HG03575 (cell line): ENCODE measurements at regions not wholly inside any gene's neighbourhood (a gene's known extent, or its start where the extent isn't known, plus 50 kb on each side); places are given as distances from the start of the nearest gene placed in this dataset.

ENCODE experiments used
- ATAC-seq: cut with Tn5 transposase; IDR thresholded peaks from one replicate; pipeline ENCODE4 v1.9.1; 2021; ENCODE audit not compliant: unreplicated experiment, insufficient number of reproducible peaks, low FRiP score; ENCODE audit errors: extremely low read depth

DNA sequence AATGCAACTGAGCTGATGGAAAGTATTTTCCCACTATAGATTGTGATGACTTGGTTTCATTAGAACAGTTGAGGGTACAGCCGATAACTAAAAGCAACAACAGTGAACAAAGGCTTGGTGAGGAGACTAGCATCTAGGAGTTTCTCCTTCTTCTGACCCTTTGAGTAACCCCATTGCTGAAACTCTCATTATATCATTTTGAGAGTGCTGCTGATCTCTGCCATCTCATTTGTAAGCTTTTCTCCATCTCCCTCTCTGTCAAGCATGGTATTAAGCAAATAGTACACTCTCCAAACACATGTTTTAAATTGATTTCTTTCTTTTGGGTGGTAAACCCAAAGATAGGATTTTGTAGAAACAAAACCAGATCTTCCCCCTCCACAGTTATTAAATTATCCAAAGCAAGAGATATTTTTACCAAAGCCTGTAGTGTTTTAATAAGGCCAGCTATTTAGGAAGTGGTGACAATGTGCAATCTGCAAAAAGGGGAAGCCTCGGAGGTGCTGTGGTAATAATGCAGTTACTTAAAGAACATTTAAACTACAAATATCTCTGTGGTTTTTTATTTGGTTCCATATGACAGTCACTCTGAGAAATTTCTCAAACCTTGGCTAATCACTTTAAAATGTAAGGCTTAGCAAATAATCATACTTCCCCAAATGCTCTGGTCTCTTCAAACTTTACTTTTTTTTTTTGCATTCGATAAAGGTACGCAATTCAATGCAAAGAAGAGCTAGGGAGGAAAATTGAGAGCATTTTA, 287.5 kb downstream of the HLX start:
- peak; percentile 92 for ATAC-seq

GRCh38 chr1:221169447-221169889, 290.2 kb downstream of the HLX start:
- no peak for ATAC-seq

DNA sequence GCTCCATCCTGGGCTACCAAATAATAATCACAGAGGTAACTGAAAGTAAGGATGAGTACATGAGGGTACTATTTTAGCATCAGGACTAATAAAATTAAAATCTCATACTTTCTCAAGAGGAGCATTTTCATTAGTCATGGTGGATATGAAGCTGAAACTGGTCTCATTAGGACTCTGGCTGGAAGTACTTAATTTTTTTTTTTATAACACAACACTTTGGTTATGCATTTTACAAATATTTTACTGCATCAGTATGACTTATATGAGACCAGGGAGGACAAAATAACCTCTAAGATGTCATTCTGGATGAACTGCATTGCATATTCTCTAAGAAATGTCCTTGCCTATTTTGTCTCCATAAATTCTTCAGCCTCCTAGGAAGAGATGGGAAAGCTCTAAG, 290.9 kb downstream of the HLX start:
- ATAC-seq: no peak

GRCh38 chr1:221171768-221172167, 292.5 kb downstream of the HLX start:
- no peak for ATAC-seq

DNA sequence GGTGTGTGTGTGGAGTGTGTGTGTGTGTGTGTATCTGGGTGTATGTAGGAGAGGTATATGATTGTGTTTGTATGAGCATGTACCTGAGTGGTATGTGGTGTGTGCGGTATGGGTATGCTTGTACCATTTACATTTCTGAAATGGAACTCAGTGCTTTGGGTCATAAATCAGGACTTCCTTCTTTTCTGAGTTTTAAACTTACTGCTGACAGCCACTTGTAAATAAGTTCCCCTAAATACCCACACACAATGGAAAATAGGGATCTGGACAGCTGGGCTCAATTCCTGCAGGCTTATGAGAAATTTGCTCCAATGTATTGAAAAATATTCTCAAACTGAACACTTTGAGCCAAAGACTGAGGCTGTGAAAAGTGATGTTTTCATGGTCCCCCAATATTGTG, 293.6 kb downstream of the HLX start:
- no peak for ATAC-seq

GRCh38 chr1:221174330-221174993, 295.2 kb downstream of the HLX start:
- no peak for ATAC-seq

- no peak for ATAC-seq
Measured at GRCh38 chr1:221175249-221175648, 296.0 kb downstream of the HLX start.

DNA sequence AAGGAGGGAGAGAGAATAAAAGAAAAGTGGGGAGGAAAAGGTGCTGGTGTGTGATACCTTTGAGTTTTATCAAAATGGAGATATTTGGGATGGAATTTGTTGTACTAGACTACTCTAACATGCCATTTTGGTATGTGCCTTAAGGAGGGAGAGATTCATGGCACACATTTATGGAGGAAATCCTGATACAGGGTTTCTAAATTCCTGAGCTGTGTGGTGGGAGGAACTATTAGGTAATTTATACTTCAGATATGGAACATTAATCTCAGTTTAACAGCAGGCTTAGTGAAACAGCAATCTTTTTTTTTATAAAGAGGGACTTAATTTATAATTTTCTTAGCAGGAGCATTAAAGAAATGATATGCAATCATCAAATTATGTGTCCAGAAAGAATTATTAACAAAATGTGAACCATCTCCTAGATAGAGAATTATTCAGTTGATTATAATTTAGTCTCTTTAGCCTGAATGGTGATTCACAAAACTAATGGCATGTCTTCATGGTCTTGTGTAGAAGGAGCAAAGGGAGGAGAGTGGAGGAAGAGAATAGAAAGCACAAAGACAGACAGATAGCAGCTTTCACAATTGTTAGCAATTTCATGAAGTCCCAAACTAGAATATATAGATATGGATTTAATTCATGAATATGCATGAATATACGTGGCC, 301.6 kb downstream of the HLX start:
- ATAC-seq: no peak

GRCh38 chr1:221182791-221183533, 303.7 kb downstream of the HLX start:
- ATAC-seq: no peak

GRCh38 chr1:221184131-221184794, 305.0 kb downstream of the HLX start:
- ATAC-seq: no peak

DNA sequence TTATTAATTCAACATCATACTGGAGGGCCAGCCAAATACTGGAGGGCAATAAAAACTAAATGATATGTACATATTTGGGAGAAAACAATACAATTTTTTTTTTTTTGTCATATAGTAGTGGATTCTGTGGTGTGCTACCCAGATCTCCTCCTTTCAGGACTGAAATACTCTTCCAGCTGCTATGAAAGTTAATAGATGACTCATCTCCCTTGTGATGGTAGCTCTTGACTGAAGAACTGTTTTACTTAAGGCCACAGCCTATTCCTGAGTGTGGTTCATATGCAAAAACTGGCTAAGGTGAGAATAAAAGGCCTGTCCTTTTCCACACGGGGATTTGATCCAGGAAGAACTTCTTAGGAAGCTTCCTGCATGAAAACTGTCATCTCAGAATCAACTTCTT, 307.9 kb downstream of the HLX start:
- no peak for ATAC-seq

GRCh38 chr1:221188458-221188857, 309.2 kb downstream of the HLX start:
- no peak for ATAC-seq

DNA sequence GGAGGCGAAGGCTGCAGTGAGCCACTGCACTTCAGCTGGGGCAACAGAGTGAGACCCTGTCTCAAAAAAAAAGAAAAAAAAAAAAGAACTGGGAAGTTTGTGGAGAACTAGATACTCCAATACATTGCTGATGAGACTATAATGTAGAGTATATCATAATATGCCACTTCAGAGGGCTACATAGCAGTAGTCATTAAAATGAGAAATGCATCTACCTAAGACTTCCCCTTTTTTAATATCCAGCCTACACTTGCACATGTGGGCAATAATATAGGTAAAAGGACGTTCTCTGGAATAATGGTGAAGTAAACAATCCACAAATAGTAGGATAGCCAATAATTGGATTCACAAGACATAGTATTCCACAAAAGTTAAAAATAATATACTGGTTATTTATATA, 311.0 kb downstream of the HLX start:
- no peak for ATAC-seq

- no peak for ATAC-seq
Measured at GRCh38 chr1:221192055-221192454, 312.8 kb downstream of the HLX start.

GRCh38 chr1:221200464-221200863, 321.2 kb downstream of the HLX start:
- ATAC-seq: no peak

GRCh38 chr1:221201773-221202172, 322.5 kb downstream of the HLX start:
- ATAC-seq: no peak

DNA sequence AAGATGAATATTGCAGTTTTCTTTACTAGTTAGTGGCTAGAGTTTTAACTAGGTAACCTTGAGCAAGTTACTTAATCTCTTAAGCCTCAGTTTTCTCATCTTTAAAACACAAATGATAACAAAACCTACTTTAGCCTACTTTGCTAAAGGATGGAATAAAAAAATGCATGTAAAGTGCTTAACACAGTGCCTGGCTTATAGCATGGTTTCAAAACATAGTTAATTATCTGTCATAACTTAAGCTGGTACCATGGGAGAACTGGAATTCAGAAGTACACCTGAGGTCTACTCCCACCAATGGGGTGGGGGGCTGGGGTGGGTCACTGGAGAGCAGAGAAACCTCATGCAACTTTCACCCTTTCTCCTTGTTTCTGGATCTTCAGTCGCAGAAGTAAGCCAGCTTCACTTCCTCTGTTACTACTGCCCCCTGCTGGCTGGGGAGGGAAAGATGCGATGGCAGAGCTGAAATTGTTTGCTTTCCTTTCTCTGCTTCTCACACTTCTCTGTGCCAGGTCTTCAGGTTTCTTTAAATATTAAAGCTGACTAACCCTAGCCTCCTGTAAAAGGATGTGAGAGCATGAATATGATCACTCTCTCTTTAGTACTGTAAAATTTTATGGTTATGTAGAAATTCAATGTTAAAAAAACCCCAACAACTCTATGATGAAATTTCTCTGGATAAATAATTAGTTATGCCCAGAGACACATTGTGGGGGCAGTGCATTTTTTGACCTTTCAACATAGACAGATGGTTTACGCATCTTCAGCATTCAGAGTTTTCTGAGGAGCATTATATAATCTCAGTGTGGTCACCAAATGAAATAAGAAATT, 324.2 kb downstream of the HLX start:
- no peak for ATAC-seq
